K562 (cell line): ENCODE measurements at regions not wholly inside any gene's neighbourhood (a gene's known extent, or its start where the extent isn't known, plus 50 kb on each side); places are given as distances from the start of the nearest gene placed in this dataset.
A peak's percentile ranks its signal among the peaks of the same experiment; 100 is the strongest.

ENCODE experiments used
- ATAC-seq: fragments of 200-7000 bp; cut with Tn5 transposase; 3 replicates; pipeline ENCODE4 v1.9.1; 2020; ENCODE audit warnings: moderate library complexity
- BruUV-seq: library from RNA; stranded (reverse); fragments of 400-500 nt; replicated peaks from 2 replicates; lab custom pipeline; 2021; lab: Mats Ljungman, UMichigan
- CTCF ChIA-PET: fragments of 300-600 bp; formaldehyde crosslinking; extraction: SDS; loops from one replicate; lab custom pipeline; 2021; ENCODE audit warnings: low intra/inter-chr PET ratio; lab: Yijun Ruan, JAX
- POLR2A ChIA-PET: fragments of 300-600, 350-650 bp; sonication (Branson Sonifier 250); formaldehyde crosslinking; extraction: SDS; loops from one replicate; lab custom pipeline; 2021; ENCODE audit warnings: antibody characterized with exemption, inconsistent platforms; lab: Yijun Ruan, JAX
- DNase-seq, 4 experiments: peaks; one replicate each; pipeline versions ENCODE4 v3.0.0 to v3.0.0-alpha.2; 2011 to 2018; ENCODE audit warnings: low spot score in 3 of 4, mixed read lengths in 3 of 4; ENCODE audit errors: extremely low read depth in 1 of 4
- FAIRE-seq: peaks from 2 replicates; lab custom pipeline; 2011; peaks lifted over from hg19 to GRCh38; lab: Jason Lieb, UNC
- H2AFZ ChIP-seq: 2 replicates; pipeline ENCODE4 v1.6.0; 2011; ENCODE audit warnings: low read depth, low read length, control low read depth, inconsistent platforms
- H3K27ac ChIP-seq: fragments of 200-600 bp; 3 replicates; pipeline ENCODE4 v1.8.0; 2011; ENCODE audit warnings: low read depth, mild to moderate bottlenecking, control low read depth, inconsistent platforms, low read length, moderate library complexity, mixed read lengths; ENCODE audit errors: extremely low read depth
- H3K27me3 ChIP-seq, 2 experiments: fragments of 300-600 bp in 1 of 2; 2 replicates in 1 of 2; 3 replicates in 1 of 2; pipeline versions ENCODE4 v1.6.0 to v1.8.0; 2011; ENCODE audit warnings: inconsistent platforms in 2 of 2, low read length in 2 of 2, mild to moderate bottlenecking in 1 of 2, mixed read lengths in 1 of 2, moderate library complexity in 1 of 2; ENCODE audit not compliant: control insufficient read depth in 2 of 2, insufficient read depth in 2 of 2
- H3K36me3 ChIP-seq: fragments of 300-600 bp; 3 replicates; pipeline ENCODE4 v1.8.0; 2011; ENCODE audit warnings: mild to moderate bottlenecking, low read length, inconsistent platforms; ENCODE audit not compliant: control insufficient read depth, insufficient read depth
- H3K4me1 ChIP-seq, 2 experiments: fragments of 200-600 bp in 1 of 2; replicated peaks in 1 of 2; 2 replicates in 1 of 2; 3 replicates in 1 of 2; pipeline versions ENCODE4 v1.5.1 to v1.8.0; 2011; ENCODE audit warnings: inconsistent platforms in 2 of 2, low read length in 2 of 2, mild to moderate bottlenecking in 1 of 2, mixed read lengths in 1 of 2, moderate library complexity in 1 of 2; ENCODE audit not compliant: control insufficient read depth in 2 of 2, insufficient read depth in 2 of 2
- H3K4me2 ChIP-seq: 2 replicates; pipeline ENCODE4 v1.6.1; 2011; ENCODE audit warnings: low read length, control low read depth, inconsistent platforms, mixed read lengths; ENCODE audit not compliant: insufficient read depth
- H3K4me3 ChIP-seq: fragments of 200-600 bp; sonication (generic), shearing (Covaris generic); 2 replicates; pipeline ENCODE4 v1.5.1; 2016; ENCODE audit warnings: control low read depth, inconsistent platforms
- H3K79me2 ChIP-seq: fragments of 200-600 bp; 3 replicates; pipeline ENCODE4 v1.8.0; 2011; ENCODE audit warnings: low read length, inconsistent platforms; ENCODE audit not compliant: control insufficient read depth, insufficient read depth
- H3K9ac ChIP-seq, 2 experiments: 2 replicates each; pipeline versions ENCODE4 v1.6.0 to v1.6.1; 2011; ENCODE audit warnings: low read depth in 2 of 2, low read length in 2 of 2, control low read depth in 1 of 2, inconsistent platforms in 1 of 2, mild to moderate bottlenecking in 1 of 2, mixed read lengths in 1 of 2; ENCODE audit not compliant: insufficient read depth in 1 of 2
- H3K9me1 ChIP-seq: one replicate; pipeline ENCODE4 v1.6.0; 2011; ENCODE audit warnings: inconsistent platforms, mild to moderate bottlenecking, low read length, moderate library complexity; ENCODE audit not compliant: control insufficient read depth, insufficient read depth
- H3K9me3 ChIP-seq: replicated peaks from 2 replicates; pipeline ENCODE4 v1.5.1; 2011; ENCODE audit warnings: low read depth, low read length, inconsistent platforms; ENCODE audit not compliant: control insufficient read depth, insufficient read depth
- H4K20me1 ChIP-seq: replicated peaks from 2 replicates; pipeline ENCODE4 v1.6.1; 2011; ENCODE audit warnings: low read length, inconsistent platforms, mixed read lengths; ENCODE audit not compliant: control insufficient read depth, insufficient read depth
- BCOR ChIP-seq: fragments of 450-650 bp; IDR thresholded peaks from 2 replicates; pipeline ENCODE4 v1.6.1; 2016
- BRD4 ChIP-seq: fragments of 200-600 bp; sonication (generic); IDR thresholded peaks from 2 replicates; pipeline ENCODE4 v1.6.1; 2017; ENCODE audit warnings: inconsistent platforms
- CLOCK ChIP-seq: fragments of 250-450 bp; sonication (Bioruptor Pico); IDR thresholded peaks from 2 replicates; pipeline ENCODE4 v1.4.0; 2020; ENCODE audit warnings: mild to moderate bottlenecking, moderate library complexity, borderline replicate concordance
- ZFP30 ChIP-seq: fragments of 250-450 bp; sonication (Bioruptor Pico); IDR thresholded peaks from 2 replicates; pipeline ENCODE4 v1.8.0; 2022; ENCODE audit warnings: moderate library complexity, mild to moderate bottlenecking, inconsistent platforms, borderline replicate concordance
- ZNF146 ChIP-seq: IDR thresholded peaks from one replicate; pipeline ENCODE4 v1.6.1; 2018; ENCODE audit warnings: missing compliant biosample characterization; ENCODE audit not compliant: unreplicated experiment
- ZNF3 ChIP-seq: fragments of 250-450 bp; sonication (Bioruptor Pico); IDR thresholded peaks from 2 replicates; pipeline ENCODE4 v1.5.0; 2021; ENCODE audit warnings: mild to moderate bottlenecking, moderate library complexity
- ZNF766 ChIP-seq: fragments of 200-800 bp; sonication (Bioruptor generic); conservative IDR thresholded peaks from 2 replicates; pipeline ENCODE4 v1.6.1; 2016; ENCODE audit warnings: missing genetic modification characterization, missing compliant biosample characterization
- WGBS: fragments of 100-300 bp; shearing (Covaris generic); methylation state at CpG from one replicate; pipeline ENCODE4 v1.1.6; 2016; ENCODE audit warnings: low coverage, mixed read lengths; ENCODE audit not compliant: insufficient coverage; ENCODE audit errors: missing lambda C conversion rate; 5-methylcytosine and 5-hydroxymethylcytosine counted together
- in situ Hi-C: fragments of 300-500 bp; cut with MboI; formaldehyde crosslinking; loops from 4 replicates; pipeline ENCODE4 v1.15.0; 2018; ENCODE audit warnings: inconsistent platforms, mixed read lengths
- intact Hi-C: fragments of 100-400 bp; cut with micrococcal nuclease; formaldehyde crosslinking; loops from 2 replicates; pipeline ENCODE4 v1.14.2; 2022
- TF ChIP-seq, protein P1 (sequence below): fragments of 200-600 bp; sonication (generic); IDR thresholded peaks from one replicate; pipeline ENCODE4 v1.6.1; 2012; ENCODE audit warnings: mild to moderate bottlenecking, low read depth, low read length, inconsistent platforms

- Histone ChIP-seq H3K9me3 (no peaks in the 10 kb centered on the region), H3K4me2 (peak overlapping the region; percentile 17; the same call in 1 of the 2 replicates), H3K27ac (0 out of 3 replicates have a peak overlapping the region, but pooled peaks have one; percentile 38), H3K27me3 (no peaks in the 10 kb centered on the region), H3K79me2 (no peaks in the 10 kb centered on the region), H3K9ac (peak overlapping the region in 1 of 2 experiments; percentile 66; a peak in 2 of 4 replicates), H3K9me1 (no peaks in the 10 kb centered on the region), H2AFZ (peak overlapping the region; percentile 87), H4K20me1 (no peaks in the 10 kb centered on the region), H3K36me3 (no peaks in the 10 kb centered on the region), H3K4me3 (no peak overlapping the region), H3K4me1 (peaks cover 27 to 53% of the 10 kb centered on the region in 2 experiments)
- WGBS, result 13% methylated on average over 11 of the region's 11 CpGs
- ChIA-PET POLR2A (interaction anchor here (0.7 kb wide), 1 partner anchor 81 kb away, joined by 3 read pairs; no protein-coding TSS in a partner anchor), CTCF (no interaction called here)
- peak; percentile 83 for ATAC-seq
- in situ Hi-C loops, result no loop called here
- peak; percentile 58 to 68 (median 64) for DNase-seq
- peak; percentile 80 for FAIRE-seq
- intact Hi-C loops, result no loop called here
- BruUV-seq, result no TSS peak
- 0 out of 2 replicates have a peak, but pooled peaks have one; percentile 21 for TF ChIP-seq ZNF766
- no peak for TF ChIP-seq ZNF3 (CRISPR knock-in tag)
- TF ChIP-seq ZNF146, result no peak
- TF ChIP-seq, protein P1, sequence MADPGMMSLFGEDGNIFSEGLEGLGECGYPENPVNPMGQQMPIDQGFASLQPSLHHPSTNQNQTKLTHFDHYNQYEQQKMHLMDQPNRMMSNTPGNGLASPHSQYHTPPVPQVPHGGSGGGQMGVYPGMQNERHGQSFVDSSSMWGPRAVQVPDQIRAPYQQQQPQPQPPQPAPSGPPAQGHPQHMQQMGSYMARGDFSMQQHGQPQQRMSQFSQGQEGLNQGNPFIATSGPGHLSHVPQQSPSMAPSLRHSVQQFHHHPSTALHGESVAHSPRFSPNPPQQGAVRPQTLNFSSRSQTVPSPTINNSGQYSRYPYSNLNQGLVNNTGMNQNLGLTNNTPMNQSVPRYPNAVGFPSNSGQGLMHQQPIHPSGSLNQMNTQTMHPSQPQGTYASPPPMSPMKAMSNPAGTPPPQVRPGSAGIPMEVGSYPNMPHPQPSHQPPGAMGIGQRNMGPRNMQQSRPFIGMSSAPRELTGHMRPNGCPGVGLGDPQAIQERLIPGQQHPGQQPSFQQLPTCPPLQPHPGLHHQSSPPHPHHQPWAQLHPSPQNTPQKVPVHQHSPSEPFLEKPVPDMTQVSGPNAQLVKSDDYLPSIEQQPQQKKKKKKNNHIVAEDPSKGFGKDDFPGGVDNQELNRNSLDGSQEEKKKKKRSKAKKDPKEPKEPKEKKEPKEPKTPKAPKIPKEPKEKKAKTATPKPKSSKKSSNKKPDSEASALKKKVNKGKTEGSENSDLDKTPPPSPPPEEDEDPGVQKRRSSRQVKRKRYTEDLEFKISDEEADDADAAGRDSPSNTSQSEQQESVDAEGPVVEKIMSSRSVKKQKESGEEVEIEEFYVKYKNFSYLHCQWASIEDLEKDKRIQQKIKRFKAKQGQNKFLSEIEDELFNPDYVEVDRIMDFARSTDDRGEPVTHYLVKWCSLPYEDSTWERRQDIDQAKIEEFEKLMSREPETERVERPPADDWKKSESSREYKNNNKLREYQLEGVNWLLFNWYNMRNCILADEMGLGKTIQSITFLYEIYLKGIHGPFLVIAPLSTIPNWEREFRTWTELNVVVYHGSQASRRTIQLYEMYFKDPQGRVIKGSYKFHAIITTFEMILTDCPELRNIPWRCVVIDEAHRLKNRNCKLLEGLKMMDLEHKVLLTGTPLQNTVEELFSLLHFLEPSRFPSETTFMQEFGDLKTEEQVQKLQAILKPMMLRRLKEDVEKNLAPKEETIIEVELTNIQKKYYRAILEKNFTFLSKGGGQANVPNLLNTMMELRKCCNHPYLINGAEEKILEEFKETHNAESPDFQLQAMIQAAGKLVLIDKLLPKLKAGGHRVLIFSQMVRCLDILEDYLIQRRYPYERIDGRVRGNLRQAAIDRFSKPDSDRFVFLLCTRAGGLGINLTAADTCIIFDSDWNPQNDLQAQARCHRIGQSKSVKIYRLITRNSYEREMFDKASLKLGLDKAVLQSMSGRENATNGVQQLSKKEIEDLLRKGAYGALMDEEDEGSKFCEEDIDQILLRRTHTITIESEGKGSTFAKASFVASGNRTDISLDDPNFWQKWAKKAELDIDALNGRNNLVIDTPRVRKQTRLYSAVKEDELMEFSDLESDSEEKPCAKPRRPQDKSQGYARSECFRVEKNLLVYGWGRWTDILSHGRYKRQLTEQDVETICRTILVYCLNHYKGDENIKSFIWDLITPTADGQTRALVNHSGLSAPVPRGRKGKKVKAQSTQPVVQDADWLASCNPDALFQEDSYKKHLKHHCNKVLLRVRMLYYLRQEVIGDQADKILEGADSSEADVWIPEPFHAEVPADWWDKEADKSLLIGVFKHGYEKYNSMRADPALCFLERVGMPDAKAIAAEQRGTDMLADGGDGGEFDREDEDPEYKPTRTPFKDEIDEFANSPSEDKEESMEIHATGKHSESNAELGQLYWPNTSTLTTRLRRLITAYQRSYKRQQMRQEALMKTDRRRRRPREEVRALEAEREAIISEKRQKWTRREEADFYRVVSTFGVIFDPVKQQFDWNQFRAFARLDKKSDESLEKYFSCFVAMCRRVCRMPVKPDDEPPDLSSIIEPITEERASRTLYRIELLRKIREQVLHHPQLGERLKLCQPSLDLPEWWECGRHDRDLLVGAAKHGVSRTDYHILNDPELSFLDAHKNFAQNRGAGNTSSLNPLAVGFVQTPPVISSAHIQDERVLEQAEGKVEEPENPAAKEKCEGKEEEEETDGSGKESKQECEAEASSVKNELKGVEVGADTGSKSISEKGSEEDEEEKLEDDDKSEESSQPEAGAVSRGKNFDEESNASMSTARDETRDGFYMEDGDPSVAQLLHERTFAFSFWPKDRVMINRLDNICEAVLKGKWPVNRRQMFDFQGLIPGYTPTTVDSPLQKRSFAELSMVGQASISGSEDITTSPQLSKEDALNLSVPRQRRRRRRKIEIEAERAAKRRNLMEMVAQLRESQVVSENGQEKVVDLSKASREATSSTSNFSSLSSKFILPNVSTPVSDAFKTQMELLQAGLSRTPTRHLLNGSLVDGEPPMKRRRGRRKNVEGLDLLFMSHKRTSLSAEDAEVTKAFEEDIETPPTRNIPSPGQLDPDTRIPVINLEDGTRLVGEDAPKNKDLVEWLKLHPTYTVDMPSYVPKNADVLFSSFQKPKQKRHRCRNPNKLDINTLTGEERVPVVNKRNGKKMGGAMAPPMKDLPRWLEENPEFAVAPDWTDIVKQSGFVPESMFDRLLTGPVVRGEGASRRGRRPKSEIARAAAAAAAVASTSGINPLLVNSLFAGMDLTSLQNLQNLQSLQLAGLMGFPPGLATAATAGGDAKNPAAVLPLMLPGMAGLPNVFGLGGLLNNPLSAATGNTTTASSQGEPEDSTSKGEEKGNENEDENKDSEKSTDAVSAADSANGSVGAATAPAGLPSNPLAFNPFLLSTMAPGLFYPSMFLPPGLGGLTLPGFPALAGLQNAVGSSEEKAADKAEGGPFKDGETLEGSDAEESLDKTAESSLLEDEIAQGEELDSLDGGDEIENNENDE, result no peak
- no peak for TF ChIP-seq BRD4
- TF ChIP-seq CLOCK, result no peak
- TF ChIP-seq BCOR, result no peak
- no peak for TF ChIP-seq ZFP30 (CRISPR knock-in tag)
These were observed 120.1 kb upstream of the OR9Q1 start for GRCh38 chr11:57903441-57904123.
